NCI-H446 (cell line): ENCODE measurements at regions not wholly inside any gene's neighbourhood (a gene's known extent, or its start where the extent isn't known, plus 50 kb on each side); places are given as distances from the start of the nearest gene placed in this dataset.
"Not testable (repeated sequence)": the region's sequence is repeated elsewhere in the genome, so short reads cannot be mapped to it uniquely, and the experiment has no call there.

Source experiments
- DNase-seq, 2 experiments: peaks; one replicate each; lab custom pipeline; 2025; lab: John Stamatoyannopoulos, UW

- no peak for DNase-seq
These were observed 239.6 kb upstream of the TUSC1 start for GRCh38 chr9:25917731-25918362.

GRCh38 chr9:25913806-25914205 is 235.6 kb upstream of the TUSC1 start:
- DNase-seq = no peak

- no peak for DNase-seq
These were observed 226.5 kb upstream of the TUSC1 start for GRCh38 chr9:25904701-25905100.

- DNase-seq = peak in 1 of 2 experiments; percentile 21
These were observed 213.3 kb upstream of the TUSC1 start for GRCh38 chr9:25891527-25891926.

GRCh38 chr9:25889661-25890060 is 211.4 kb upstream of the TUSC1 start:
- DNase-seq = no peak

GRCh38 chr9:25876248-25876647 is 198.0 kb upstream of the TUSC1 start:
- DNase-seq = no peak

- DNase-seq = no peak
These were observed 186.3 kb upstream of the TUSC1 start for GRCh38 chr9:25864509-25864908.

- DNase-seq = no peak
These were observed 183.2 kb upstream of the TUSC1 start for GRCh38 chr9:25861421-25861820.

- no peak for DNase-seq
These were observed 178.9 kb upstream of the TUSC1 start for GRCh38 chr9:25857147-25857546.

- DNase-seq = no peak
These were observed 172.6 kb upstream of the TUSC1 start for GRCh38 chr9:25850803-25851202.

GRCh38 chr9:25845867-25846266 is 167.6 kb upstream of the TUSC1 start:
- no peak for DNase-seq

- no peak for DNase-seq
These were observed 152.1 kb upstream of the TUSC1 start for GRCh38 chr9:25830381-25830780.

GRCh38 chr9:25827626-25828025 is 149.4 kb upstream of the TUSC1 start:
- no peak for DNase-seq

GRCh38 chr9:25816439-25816838 is 138.2 kb upstream of the TUSC1 start:
- DNase-seq = no peak

- DNase-seq = no peak
These were observed 135.8 kb upstream of the TUSC1 start for GRCh38 chr9:25814023-25814422.

GRCh38 chr9:25813478-25813877 is 135.2 kb upstream of the TUSC1 start:
- no peak for DNase-seq

GRCh38 chr9:25808554-25808953 is 130.3 kb upstream of the TUSC1 start:
- no peak for DNase-seq

- DNase-seq = no peak
These were observed 126.6 kb upstream of the TUSC1 start for GRCh38 chr9:25804856-25805255.

GRCh38 chr9:25801989-25802388 is 123.7 kb upstream of the TUSC1 start:
- not testable (repeated sequence) for DNase-seq

GRCh38 chr9:25773805-25774204 is 95.6 kb upstream of the TUSC1 start:
- no peak for DNase-seq

- no peak for DNase-seq
These were observed 77.7 kb upstream of the TUSC1 start for GRCh38 chr9:25755951-25756350.

- DNase-seq = no peak
These were observed 74.2 kb upstream of the TUSC1 start for GRCh38 chr9:25752398-25752797.

- no peak for DNase-seq
These were observed 64.0 kb upstream of the TUSC1 start for GRCh38 chr9:25742256-25742655.

- DNase-seq = no peak
These were observed 55.2 kb upstream of the TUSC1 start for GRCh38 chr9:25733336-25733982.
